ENCODE measurements at regions not wholly inside any gene's neighbourhood (a gene's known extent, or its start where the extent isn't known, plus 50 kb on each side); places are given as distances from the start of the nearest gene placed in this dataset.

DNA sequence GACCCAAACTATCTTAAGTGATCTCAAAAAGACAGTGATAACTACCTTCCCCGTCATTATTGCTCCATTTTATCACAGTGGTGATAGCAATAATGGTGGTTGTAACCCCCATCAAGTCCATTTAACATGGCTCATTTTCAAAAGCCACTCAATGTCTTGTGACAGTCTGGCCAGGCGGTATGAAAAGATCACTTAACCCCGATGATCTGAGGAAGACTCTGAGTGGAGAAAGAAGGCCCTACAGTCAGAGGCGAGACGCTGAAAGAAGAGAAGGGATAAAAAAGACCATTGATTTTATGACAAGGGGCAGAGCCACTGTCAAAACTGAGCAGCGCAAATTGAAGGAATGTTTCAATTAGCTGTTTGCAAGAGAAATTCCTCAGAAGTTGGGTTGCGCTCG, 417.2 kb upstream of the PBX1 start:
- H2BK5ac ChIP-seq (ENCODE audit: low read depth, low read length, poor library complexity, severe bottlenecking) = no peak overlapping the region
- H2AK5ac ChIP-seq (ENCODE audit: low read depth, low read length) = no peak overlapping the region
- no peaks in the 10 kb centered on the region for H3K4me1 ChIP-seq (ENCODE audit: control insufficient read depth, insufficient read depth, low read length)
- no peak overlapping the region for H2AFZ ChIP-seq (replicated peaks; ENCODE audit: low read length, poor library complexity)
- no peak overlapping the region for H3K23ac ChIP-seq (ENCODE audit: low read depth, low read length)
- H3K36me3 ChIP-seq (ENCODE audit: control insufficient read depth, insufficient read depth, low read length) = no peaks in the 10 kb centered on the region
- H2AK9ac ChIP-seq (replicated peaks; ENCODE audit: low read depth, low read length, poor library complexity) = no peak overlapping the region
- dilution Hi-C loops (cut with HindIII; ENCODE audit: low sequenced_read_pairs, unreplicated experiment) = no loop called here
- H3K4me2 ChIP-seq (ENCODE audit: low read depth, low read length) = no peak overlapping the region
- no peak overlapping the region for H2BK20ac ChIP-seq (ENCODE audit: low read depth, low read length)
- no peak overlapping the region for H3K4me3 ChIP-seq (ENCODE audit: insufficient read depth, low read depth, low read length)
- BruUV-seq (replicated peaks) = no TSS peak
- H3K27ac ChIP-seq (ENCODE audit: insufficient read depth, low read length) = no peak overlapping the region
- ChIA-PET CTCF (no interaction called here), POLR2A (ENCODE audit: unreplicated experiment) (no interaction called here)
- intact Hi-C loops (cut with micrococcal nuclease) = no loop called here
- no peaks in the 10 kb centered on the region for H3K27me3 ChIP-seq (ENCODE audit: control insufficient read depth, insufficient read depth, low read length)
- H2BK120ac ChIP-seq (ENCODE audit: low read depth, low read length) = no peak overlapping the region
- H4K91ac ChIP-seq (ENCODE audit: insufficient read depth, low read depth, low read length) = no peak overlapping the region
- 33% methylated on average over 2 of the region's 8 CpGs; no CpG with 5 or more reads in 1 of the 2 experiments for WGBS, 2 experiments (ENCODE audit: extremely low coverage in 2 of 2, insufficient read length in 1 of 2)
- TF ChIP-seq RCOR1 (IDR thresholded peaks at IDR 0.05; ENCODE audit: insufficient replicate concordance, low read length) = no peak
- TF ChIP-seq CHD1 (IDR thresholded peaks at IDR 0.05; ENCODE audit: low read depth, low read length) = no peak
- no peak for TF ChIP-seq FOS (IDR thresholded peaks at IDR 0.05; ENCODE audit: low read depth, low read length)
- TF ChIP-seq MXI1 (IDR thresholded peaks at IDR 0.05; ENCODE audit: borderline replicate concordance, low read depth, low read length) = no peak
- no peak for TF ChIP-seq RAD21 (IDR thresholded peaks at IDR 0.05; ENCODE audit: low read length)
- TF ChIP-seq RFX5 (IDR thresholded peaks at IDR 0.05; ENCODE audit: low read depth, low read length) = no peak
- TF ChIP-seq, protein P1, sequence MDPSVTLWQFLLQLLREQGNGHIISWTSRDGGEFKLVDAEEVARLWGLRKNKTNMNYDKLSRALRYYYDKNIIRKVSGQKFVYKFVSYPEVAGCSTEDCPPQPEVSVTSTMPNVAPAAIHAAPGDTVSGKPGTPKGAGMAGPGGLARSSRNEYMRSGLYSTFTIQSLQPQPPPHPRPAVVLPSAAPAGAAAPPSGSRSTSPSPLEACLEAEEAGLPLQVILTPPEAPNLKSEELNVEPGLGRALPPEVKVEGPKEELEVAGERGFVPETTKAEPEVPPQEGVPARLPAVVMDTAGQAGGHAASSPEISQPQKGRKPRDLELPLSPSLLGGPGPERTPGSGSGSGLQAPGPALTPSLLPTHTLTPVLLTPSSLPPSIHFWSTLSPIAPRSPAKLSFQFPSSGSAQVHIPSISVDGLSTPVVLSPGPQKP (IDR thresholded peaks at IDR 0.05; ENCODE audit: borderline replicate concordance, low read depth, low read length) = no peak
- no peak for TF ChIP-seq POLR2A (IDR thresholded peaks at IDR 0.05; ENCODE audit: low read depth, low read length)
- TF ChIP-seq MAZ (IDR thresholded peaks at IDR 0.05; ENCODE audit: borderline replicate concordance, low read depth, low read length) = no peak
- TF ChIP-seq, protein P2, sequence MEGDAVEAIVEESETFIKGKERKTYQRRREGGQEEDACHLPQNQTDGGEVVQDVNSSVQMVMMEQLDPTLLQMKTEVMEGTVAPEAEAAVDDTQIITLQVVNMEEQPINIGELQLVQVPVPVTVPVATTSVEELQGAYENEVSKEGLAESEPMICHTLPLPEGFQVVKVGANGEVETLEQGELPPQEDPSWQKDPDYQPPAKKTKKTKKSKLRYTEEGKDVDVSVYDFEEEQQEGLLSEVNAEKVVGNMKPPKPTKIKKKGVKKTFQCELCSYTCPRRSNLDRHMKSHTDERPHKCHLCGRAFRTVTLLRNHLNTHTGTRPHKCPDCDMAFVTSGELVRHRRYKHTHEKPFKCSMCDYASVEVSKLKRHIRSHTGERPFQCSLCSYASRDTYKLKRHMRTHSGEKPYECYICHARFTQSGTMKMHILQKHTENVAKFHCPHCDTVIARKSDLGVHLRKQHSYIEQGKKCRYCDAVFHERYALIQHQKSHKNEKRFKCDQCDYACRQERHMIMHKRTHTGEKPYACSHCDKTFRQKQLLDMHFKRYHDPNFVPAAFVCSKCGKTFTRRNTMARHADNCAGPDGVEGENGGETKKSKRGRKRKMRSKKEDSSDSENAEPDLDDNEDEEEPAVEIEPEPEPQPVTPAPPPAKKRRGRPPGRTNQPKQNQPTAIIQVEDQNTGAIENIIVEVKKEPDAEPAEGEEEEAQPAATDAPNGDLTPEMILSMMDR (conservative IDR thresholded peaks at IDR 0.05; ENCODE audit: low read depth, low read length) = no peak
- TF ChIP-seq CEBPB (IDR thresholded peaks at IDR 0.05; ENCODE audit: low read depth, low read length) = no peak
- no peak for TF ChIP-seq MAFK (IDR thresholded peaks at IDR 0.05; ENCODE audit: low read depth, low read length)
- TF ChIP-seq, protein P3, sequence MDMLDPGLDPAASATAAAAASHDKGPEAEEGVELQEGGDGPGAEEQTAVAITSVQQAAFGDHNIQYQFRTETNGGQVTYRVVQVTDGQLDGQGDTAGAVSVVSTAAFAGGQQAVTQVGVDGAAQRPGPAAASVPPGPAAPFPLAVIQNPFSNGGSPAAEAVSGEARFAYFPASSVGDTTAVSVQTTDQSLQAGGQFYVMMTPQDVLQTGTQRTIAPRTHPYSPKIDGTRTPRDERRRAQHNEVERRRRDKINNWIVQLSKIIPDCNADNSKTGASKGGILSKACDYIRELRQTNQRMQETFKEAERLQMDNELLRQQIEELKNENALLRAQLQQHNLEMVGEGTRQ (IDR thresholded peaks at IDR 0.05; ENCODE audit: low read depth, low read length) = no peak
- H3K18ac ChIP-seq (ENCODE audit: low read depth, low read length) = no peak overlapping the region
- H3K9ac ChIP-seq (ENCODE audit: low read depth, low read length) = no peak overlapping the region
- no peak overlapping the region for H3K14ac ChIP-seq (replicated peaks; ENCODE audit: low read depth, low read length)
- H4K5ac ChIP-seq (ENCODE audit: low read depth, low read length) = no peak overlapping the region
- ATAC-seq (ENCODE audit: low read depth) = no peak
- H4K8ac ChIP-seq (ENCODE audit: low read depth in 2 of 2, low read length in 2 of 2) = no peak overlapping the region
- no peaks in the 10 kb centered on the region for H3K79me1 ChIP-seq (ENCODE audit: low read depth in 1 of 2, low read length in 2 of 2)
- no peaks in the 10 kb centered on the region for H4K20me1 ChIP-seq (ENCODE audit: insufficient read depth, low read length)
- in situ Hi-C loops (cut with MboI; ENCODE audit: low sequenced_read_pairs) = no loop called here
- no peaks in the 10 kb centered on the region for H3K9me3 ChIP-seq (ENCODE audit: control insufficient read depth, insufficient read depth, low read length)
- no peak overlapping the region for H3K4ac ChIP-seq (ENCODE audit: low read depth, low read length)
- DNase-seq = no peak
- H3K56ac ChIP-seq (ENCODE audit: extremely low read depth, insufficient read depth, low read length) = no peak overlapping the region
- no peak overlapping the region for H2BK15ac ChIP-seq (ENCODE audit: low read depth, low read length)
- no peaks in the 10 kb centered on the region for H3K9me1 ChIP-seq (ENCODE audit: insufficient read depth, low read length)

All from IMR-90 (cell line).